ENCODE measurements at regions not wholly inside any gene's neighbourhood (a gene's known extent, or its start where the extent isn't known, plus 50 kb on each side); places are given as distances from the start of the nearest gene placed in this dataset.

GRCh38 chr18:28805491-28805890 is 628.6 kb upstream of the CDH2 start:
- H2AFZ ChIP-seq (ENCODE audit: low read length) = no peak overlapping the region
- no peak overlapping the region for H4K8ac ChIP-seq (ENCODE audit: extremely low read depth, insufficient read depth, low read length)
- H3K79me2 ChIP-seq (ENCODE audit: control insufficient read depth in 1 of 2, insufficient read depth in 2 of 2, low read length in 2 of 2) = no peaks in the 10 kb centered on the region
- H3K56ac ChIP-seq (replicated peaks; ENCODE audit: insufficient read length, low read depth, low read length) = no peak overlapping the region
- no peak overlapping the region for H2BK5ac ChIP-seq (ENCODE audit: low read depth, low read length)
- H4K91ac ChIP-seq (replicated peaks; ENCODE audit: insufficient read length, low read length) = no peak overlapping the region
- H3K27me3 ChIP-seq (replicated peaks in 1 of 4; ENCODE audit: control insufficient read depth in 3 of 4, extremely low read depth in 1 of 4, insufficient read depth in 3 of 4, low read length in 3 of 4) = no peaks in the 10 kb centered on the region
- H3K79me1 ChIP-seq (ENCODE audit: low read depth, low read length) = no peaks in the 10 kb centered on the region
- no peak overlapping the region for H3K4me3 ChIP-seq (ENCODE audit: extremely low read depth in 1 of 4, insufficient read depth in 2 of 4, low read depth in 3 of 4, low read length in 4 of 4)
- no peak overlapping the region for H3K14ac ChIP-seq (ENCODE audit: insufficient read length)
- H2BK12ac ChIP-seq (ENCODE audit: low read depth, low read length) = no peak overlapping the region
- ChIA-PET POLR2A (ENCODE audit: partially characterized antibody) (no interaction called here), CTCF (ENCODE audit: partially characterized antibody) (interaction anchor here (1.1 kb wide), 1 partner anchor 593 kb away, joined by 3 read pairs; no protein-coding TSS in a partner anchor)
- H2BK20ac ChIP-seq (ENCODE audit: low read length) = no peak overlapping the region
- no peak overlapping the region for H2BK120ac ChIP-seq (replicated peaks; ENCODE audit: low read depth, low read length)
- 0 out of 4 replicates have a peak, but pooled peaks cover 0 to 3% of the 10 kb centered on the region in 2 experiments for H3K9me3 ChIP-seq (ENCODE audit: insufficient read depth in 2 of 2, low read depth in 1 of 2, low read length in 1 of 2)
- no peak overlapping the region for H3K27ac ChIP-seq (ENCODE audit: low read depth, low read length)
- FAIRE-seq (no peak), DNase-seq (ENCODE audit: low read depth in 1 of 2, low spot score in 2 of 2) (no peak)
- H4K5ac ChIP-seq (ENCODE audit: insufficient read length, low read depth, low read length) = no peak overlapping the region
- no peak overlapping the region for H2BK15ac ChIP-seq (ENCODE audit: low read length)
- no peak overlapping the region for H3K9ac ChIP-seq (replicated peaks in 1 of 4; ENCODE audit: extremely low read depth in 1 of 4, low read depth in 3 of 4, low read length in 3 of 4)
- no peaks in the 10 kb centered on the region for H3K23me2 ChIP-seq (ENCODE audit: low read depth, low read length)
- TF ChIP-seq CEBPB (IDR thresholded peaks at IDR 0.05; ENCODE audit: low read depth, low read length) = no peak
- no peak for TF ChIP-seq POLR2AphosphoS5 (IDR thresholded peaks at IDR 0.05; ENCODE audit: low read depth, low read length)
- no peaks in the 10 kb centered on the region for H4K20me1 ChIP-seq (replicated peaks in 1 of 2; ENCODE audit: control insufficient read depth in 1 of 2, insufficient read depth in 2 of 2, low read length in 2 of 2)
- H3K36me3 ChIP-seq (ENCODE audit: control insufficient read depth in 2 of 4, insufficient read depth in 4 of 4, low read length in 3 of 4) = no peaks in the 10 kb centered on the region
- no peak overlapping the region for H3K4ac ChIP-seq (replicated peaks; ENCODE audit: insufficient read length, low read depth, low read length)
- 84% methylated on average over 1 of the region's 1 CpG; no CpG with 5 or more reads in 1 of the 2 experiments for WGBS, 2 experiments (ENCODE audit: extremely low coverage in 1 of 2, insufficient coverage in 1 of 2, insufficient read length in 1 of 2, insufficient replicate concordance in 2 of 2, low coverage in 1 of 2, low lambda C conversion rate in 2 of 2, missing lambda C conversion rate in 1 of 2)
- no peak overlapping the region for H3K18ac ChIP-seq (ENCODE audit: extremely low read depth, low read length)
- H3K23ac ChIP-seq (ENCODE audit: insufficient read length) = no peak overlapping the region
- no peaks in the 10 kb centered on the region for H3K4me1 ChIP-seq (replicated peaks in 1 of 4; ENCODE audit: control insufficient read depth in 3 of 4, insufficient read depth in 4 of 4, low read length in 3 of 4)
- no peak overlapping the region for H2AK5ac ChIP-seq (ENCODE audit: low read depth, low read length)
- H3K4me2 ChIP-seq (ENCODE audit: insufficient read depth in 1 of 2, low read depth in 2 of 2, low read length in 2 of 2) = no peak overlapping the region
